ENCODE measurements at regions not wholly inside any gene's neighbourhood (a gene's known extent, or its start where the extent isn't known, plus 50 kb on each side); places are given as distances from the start of the nearest gene placed in this dataset.

- TF ChIP-seq POLR2A (IDR thresholded peaks at IDR 0.05), result no peak
- no peak for TF ChIP-seq CTCF (IDR thresholded peaks at IDR 0.05)
- no peak for TF ChIP-seq POLR2AphosphoS5 (IDR thresholded peaks at IDR 0.05)
Observed at GRCh38 chr1:166514067-166514466, 325.2 kb upstream of the POGK start.

Measured in transverse colon (tissue), 4 donors.